ENCODE measurements at regions not wholly inside any gene's neighbourhood (a gene's known extent, or its start where the extent isn't known, plus 50 kb on each side); places are given as distances from the start of the nearest gene placed in this dataset.
"Not testable (repeated sequence)": the region's sequence is repeated elsewhere in the genome, so short reads cannot be mapped to it uniquely, and the experiment has no call there.

- no peak for DNase-seq (ENCODE audit: low spot score)
- TF ChIP-seq CTCF (IDR thresholded peaks at IDR 0.05): no peak
- no peak for ATAC-seq (ENCODE audit: low FRiP score)
Observed at GRCh38 chr5:88060194-88060593, 208.5 kb downstream of the TMEM161B start.

- TF ChIP-seq CTCF (IDR thresholded peaks at IDR 0.05): no peak
- no peak for DNase-seq (ENCODE audit: low spot score)
- ATAC-seq (ENCODE audit: low FRiP score): no peak
Observed at GRCh38 chr5:88058625-88059024, 210.0 kb downstream of the TMEM161B start.

GRCh38 chr5:88052468-88052867 lies 216.2 kb downstream of the TMEM161B start:
- ATAC-seq (ENCODE audit: low FRiP score); DNase-seq (ENCODE audit: low spot score): not testable (repeated sequence)

- ATAC-seq (ENCODE audit: low FRiP score): no peak
- no peak for TF ChIP-seq CTCF (IDR thresholded peaks at IDR 0.05)
- DNase-seq (ENCODE audit: low spot score): no peak
Observed at GRCh38 chr5:88051148-88051547, 217.5 kb downstream of the TMEM161B start.

GRCh38 chr5:88049737-88050136 lies 218.9 kb downstream of the TMEM161B start:
- no peak for TF ChIP-seq CTCF (IDR thresholded peaks at IDR 0.05)

GRCh38 chr5:88049156-88049555 lies 219.5 kb downstream of the TMEM161B start:
- ATAC-seq (ENCODE audit: low FRiP score) (no peak), DNase-seq (ENCODE audit: low spot score) (no peak)
- no peak for TF ChIP-seq CTCF (IDR thresholded peaks at IDR 0.05)

More at GRCh38 chr5:88049737-88050136, 218.9 kb downstream of the TMEM161B start:
- DNase-seq (ENCODE audit: low spot score): no peak
- ATAC-seq (ENCODE audit: low FRiP score): no peak

GRCh38 chr5:88045931-88046461 lies 222.6 kb downstream of the TMEM161B start:
- ATAC-seq (ENCODE audit: low FRiP score): no peak
- no peak for TF ChIP-seq CTCF (IDR thresholded peaks at IDR 0.05)

GRCh38 chr5:88045165-88045564 lies 223.5 kb downstream of the TMEM161B start:
- no peak for TF ChIP-seq CTCF (IDR thresholded peaks at IDR 0.05)
- DNase-seq (ENCODE audit: low spot score) (no peak), ATAC-seq (ENCODE audit: low FRiP score) (no peak)

More at GRCh38 chr5:88045931-88046461, 222.6 kb downstream of the TMEM161B start:
- no peak for DNase-seq (ENCODE audit: low spot score)
